Occipital lobe (tissue), 1 donor: ENCODE measurements at regions not wholly inside any gene's neighbourhood (a gene's known extent, or its start where the extent isn't known, plus 50 kb on each side); places are given as distances from the start of the nearest gene placed in this dataset.

Experiments
- DNase-seq: peaks from one replicate; lab custom pipeline; 2025; lab: John Stamatoyannopoulos, UW

GRCh38 chr5:117947836-117948235 lies 1040.5 kb downstream of the DTWD2 start:
- no peak for DNase-seq

DNA sequence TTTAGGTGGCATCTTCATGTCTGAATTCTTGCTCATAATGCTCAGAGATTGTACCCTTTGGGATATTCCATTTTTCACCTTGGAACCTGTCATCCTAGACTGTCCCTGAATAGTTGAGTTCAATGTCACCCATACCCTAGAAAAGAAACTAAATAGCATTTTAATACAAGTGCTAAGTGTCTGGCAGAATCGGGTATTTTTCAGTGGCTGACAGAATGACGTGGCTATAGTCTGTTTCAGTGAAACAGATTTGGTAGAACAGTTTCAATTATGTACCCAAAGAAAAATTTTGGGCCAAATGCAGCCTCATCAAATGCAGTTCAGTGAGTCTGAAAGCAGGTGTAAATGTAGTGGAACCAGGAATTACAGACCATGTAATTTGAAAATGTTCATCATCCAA lies 1041.2 kb downstream of the DTWD2 start:
- no peak for DNase-seq

DNA sequence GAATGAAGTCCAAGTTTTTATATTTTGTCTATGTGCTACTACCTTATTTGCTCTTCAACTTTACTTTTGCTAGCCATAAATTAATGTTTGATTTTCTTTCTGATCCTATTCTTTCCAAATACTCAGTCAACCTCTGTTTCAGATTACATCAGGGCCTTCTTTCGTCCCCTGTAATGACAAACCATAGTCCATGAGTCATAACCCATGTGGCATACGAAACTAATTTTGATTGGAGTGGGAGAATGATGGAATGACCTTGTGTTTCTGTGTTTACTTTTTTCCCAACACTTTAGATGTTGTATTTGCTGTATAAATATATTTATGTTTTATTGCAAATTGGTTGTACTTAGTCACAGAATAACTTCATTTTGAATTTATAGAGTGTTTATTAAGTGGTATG lies 1043.1 kb downstream of the DTWD2 start:
- DNase-seq = no peak

DNA sequence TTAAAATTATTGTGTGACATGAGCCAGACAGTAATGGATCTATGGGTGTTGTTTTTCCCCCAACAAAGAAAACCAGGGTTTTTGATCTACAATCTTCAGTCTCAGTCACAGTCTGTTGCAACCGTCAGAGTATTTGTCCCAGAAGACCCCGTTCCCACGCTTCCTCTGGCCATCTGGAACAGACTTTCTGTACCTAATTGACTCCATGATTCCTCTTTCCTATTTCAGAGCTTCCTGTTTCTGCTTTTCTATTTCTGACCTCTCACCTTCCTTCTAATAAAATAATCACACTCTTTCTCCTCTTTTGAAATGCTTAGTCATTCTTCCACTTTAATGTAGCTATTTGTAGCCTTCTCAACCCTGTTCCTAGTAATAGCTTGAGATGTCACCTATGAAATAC lies 1044.8 kb downstream of the DTWD2 start:
- no peak for DNase-seq

DNA sequence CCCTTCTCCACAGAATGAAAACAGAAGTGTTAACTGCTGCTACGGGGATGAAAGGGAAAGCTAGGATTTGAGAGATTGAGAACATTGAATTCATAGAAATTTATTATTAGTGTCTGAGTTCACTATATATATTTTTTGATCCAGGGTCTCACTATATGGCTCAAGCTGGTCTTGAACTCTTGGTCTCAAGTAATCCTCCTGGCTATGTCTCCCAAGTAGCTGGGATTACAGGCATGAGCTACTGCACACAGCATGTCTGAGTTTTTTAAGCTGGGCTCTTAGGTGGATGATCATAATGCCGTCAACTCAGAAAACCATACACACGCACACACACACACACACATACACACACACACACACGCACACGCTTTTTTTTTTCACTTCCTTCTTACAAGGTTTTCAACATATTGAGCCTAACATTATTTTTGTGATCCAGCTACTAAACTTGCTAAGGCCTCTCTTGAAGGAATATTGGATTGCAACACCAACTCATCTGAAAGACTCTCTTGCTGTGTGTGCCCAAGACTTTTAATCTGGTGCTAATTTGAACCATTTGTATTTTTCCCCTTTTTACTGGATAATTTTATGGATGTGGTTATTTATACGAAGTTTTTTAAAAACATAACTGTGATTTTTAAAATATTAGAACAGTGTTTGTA lies 1045.4 kb downstream of the DTWD2 start:
- DNase-seq = no peak

- no peak for DNase-seq
Measured at GRCh38 chr5:117893211-117893610, 1095.1 kb downstream of the DTWD2 start.

- DNase-seq = no peak
Measured at GRCh38 chr5:117892360-117892759, 1096.0 kb downstream of the DTWD2 start.

DNA sequence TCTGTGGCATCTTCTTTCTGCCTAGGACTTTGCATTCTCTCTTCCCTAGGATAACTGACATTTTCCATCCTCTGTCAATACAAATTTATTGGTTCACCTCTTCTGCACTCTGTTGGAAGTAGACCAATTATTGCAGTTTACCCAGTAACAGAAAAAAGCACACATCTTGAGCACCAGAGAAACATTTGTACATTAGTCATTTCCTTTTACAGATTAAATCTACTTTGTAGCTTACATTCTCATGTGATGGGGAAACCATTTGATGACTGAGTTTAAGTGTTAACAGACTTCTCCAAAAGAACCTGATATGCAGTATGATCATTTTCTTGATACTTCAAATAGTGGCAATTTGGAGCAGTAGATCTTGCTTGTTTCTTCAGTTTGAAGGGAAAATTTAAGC lies 1098.8 kb downstream of the DTWD2 start:
- no peak for DNase-seq

DNA sequence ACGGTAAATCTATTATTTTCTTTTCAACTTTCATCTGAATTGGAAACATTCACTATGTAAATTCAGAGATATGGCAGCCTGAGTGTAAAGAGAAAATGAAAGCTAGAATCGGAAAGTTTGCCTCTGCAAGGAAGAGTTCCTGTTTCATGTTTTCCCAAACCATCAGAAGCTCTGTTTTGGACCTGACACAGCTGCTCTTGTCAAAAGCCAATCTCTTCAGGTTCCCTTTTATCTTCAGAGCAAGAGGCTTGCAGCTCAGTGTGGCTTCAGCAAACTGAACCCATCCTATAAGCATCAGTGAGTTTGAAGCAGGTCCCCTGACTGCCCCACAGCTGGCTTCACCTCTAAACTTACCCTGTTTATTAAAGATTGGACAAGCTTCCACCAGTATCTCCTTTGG lies 1099.7 kb downstream of the DTWD2 start:
- no peak for DNase-seq

GRCh38 chr5:117881426-117882230 lies 1106.7 kb downstream of the DTWD2 start:
- DNase-seq = no peak

DNA sequence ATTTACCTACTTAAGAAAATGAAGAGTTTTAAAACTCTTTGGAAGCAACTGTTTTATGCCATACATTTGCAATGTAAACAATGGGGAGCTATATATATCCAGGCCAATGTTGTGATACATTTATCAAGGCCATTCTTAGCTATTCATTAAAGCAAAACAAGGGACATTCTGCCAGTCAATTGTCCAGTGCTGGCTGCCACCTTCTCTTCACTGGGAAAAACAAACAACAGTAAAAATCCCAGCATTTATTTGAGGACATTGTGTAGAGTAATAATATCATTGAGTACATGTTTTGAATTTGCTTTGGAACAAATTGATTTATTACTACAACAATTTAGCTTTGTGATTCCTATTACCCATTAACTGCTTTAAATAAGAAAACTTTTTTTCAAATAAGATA lies 1107.4 kb downstream of the DTWD2 start:
- DNase-seq = no peak

- DNase-seq = no peak
Measured at GRCh38 chr5:117877731-117878130, 1110.6 kb downstream of the DTWD2 start.

DNA sequence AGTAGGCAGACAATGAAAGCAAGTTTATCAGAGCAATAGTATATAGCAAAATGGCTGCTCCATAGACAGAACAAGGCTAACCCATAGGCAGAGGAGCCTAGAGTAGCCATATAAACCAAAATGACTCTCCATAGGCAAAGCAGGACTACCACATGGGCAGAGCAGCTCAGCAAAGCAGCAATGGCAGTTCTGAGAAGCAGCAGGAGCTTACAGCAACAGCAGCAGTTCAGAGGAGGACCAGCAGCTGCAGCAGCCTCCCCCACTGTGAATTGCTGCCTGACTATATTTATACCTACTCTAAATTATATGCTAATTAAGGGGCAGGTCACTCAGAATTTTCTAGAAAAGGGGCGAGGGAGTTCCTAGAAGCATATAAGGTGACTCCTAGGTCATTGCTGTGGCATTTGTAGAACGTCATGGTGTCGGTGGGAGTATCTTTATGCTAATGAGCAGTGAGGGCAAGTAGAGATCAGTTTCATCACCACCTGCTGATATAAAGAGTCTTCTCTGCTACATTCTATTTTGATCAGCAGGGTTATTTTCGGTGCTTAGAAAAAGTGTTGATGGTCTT lies 1115.5 kb downstream of the DTWD2 start:
- DNase-seq = no peak

GRCh38 chr5:117869596-117869995 lies 1118.8 kb downstream of the DTWD2 start:
- DNase-seq = no peak

DNA sequence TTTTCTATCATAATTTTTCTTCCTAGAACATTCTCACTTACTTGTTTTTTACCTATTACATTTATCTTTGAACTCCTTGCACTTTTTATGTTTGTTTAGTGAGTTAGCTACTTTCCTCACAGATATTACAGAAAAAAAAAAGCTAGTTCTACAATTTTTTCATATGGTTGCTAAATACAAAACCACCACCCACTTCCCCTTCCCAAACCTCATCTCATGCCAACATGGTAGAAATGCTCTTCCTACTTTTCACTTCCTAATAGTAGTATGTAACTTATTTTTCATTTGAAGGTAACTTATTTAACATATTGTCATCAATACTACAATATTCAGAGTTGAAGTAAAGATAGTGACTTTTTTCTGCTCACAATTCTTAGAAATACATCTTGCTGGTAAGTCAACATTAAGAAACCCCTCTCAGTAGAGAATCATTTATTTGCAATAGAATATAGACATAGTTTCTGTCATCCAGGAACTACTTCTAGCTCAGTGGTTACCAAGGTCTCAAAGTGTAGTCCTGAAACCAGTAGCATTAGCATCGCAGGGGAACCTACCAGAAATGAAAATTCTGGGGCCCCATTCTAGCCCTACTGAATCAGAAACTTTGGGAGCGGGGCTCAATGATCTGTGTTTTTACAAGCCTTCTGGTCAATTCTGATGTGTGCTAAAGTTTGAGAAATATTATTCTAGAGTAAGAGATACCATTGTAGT lies 1124.6 kb downstream of the DTWD2 start:
- DNase-seq = no peak

- no peak for DNase-seq
Measured at GRCh38 chr5:117860550-117860949, 1127.8 kb downstream of the DTWD2 start.

DNA sequence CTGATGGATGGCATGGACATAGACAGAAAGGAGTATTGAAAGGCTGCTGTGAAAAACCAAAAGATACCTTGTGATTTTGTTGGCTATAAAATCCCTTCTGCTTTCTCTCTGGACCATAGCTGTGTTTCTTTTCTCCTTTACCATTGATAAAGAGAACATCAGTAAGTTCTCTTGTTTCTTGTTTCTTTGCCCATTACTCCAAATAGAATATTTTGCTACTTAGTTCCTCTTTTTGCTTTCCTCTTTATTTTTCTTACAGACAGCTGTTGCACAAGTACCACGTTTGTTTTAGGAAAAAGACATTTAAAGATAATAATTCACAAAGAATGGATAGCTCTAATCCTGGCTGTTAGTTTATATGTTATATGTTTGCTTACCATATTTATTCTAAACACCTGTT lies 1129.2 kb downstream of the DTWD2 start:
- DNase-seq = no peak

- no peak for DNase-seq
Measured at GRCh38 chr5:117856713-117857112, 1131.6 kb downstream of the DTWD2 start.

- no peak for DNase-seq
Measured at GRCh38 chr5:117837786-117838185, 1150.6 kb downstream of the DTWD2 start.

DNA sequence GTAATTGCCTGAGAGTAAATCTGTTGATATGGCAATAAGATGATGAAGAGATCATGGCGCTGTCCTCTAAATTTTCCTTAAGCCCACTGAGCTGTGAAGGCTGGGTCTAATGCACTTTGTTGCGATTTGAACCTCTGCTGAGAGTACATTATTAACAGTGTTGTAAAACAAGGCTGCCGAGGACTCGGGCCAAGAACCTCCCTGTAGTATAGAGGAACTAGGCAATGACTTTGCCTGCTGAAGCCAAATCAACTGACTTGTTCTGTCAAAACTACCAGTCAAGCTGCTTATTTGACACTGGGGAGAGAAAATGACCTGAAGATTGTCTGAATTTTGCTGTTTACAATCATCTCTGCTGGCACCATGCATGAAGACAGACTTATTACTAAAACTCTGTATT lies 1154.7 kb downstream of the DTWD2 start:
- DNase-seq = no peak

GRCh38 chr5:117829646-117830045 lies 1158.7 kb downstream of the DTWD2 start:
- no peak for DNase-seq

- no peak for DNase-seq
Measured at GRCh38 chr5:117813850-117814249, 1174.5 kb downstream of the DTWD2 start.
